D721Med (cell line): ENCODE measurements at regions not wholly inside any gene's neighbourhood (a gene's known extent, or its start where the extent isn't known, plus 50 kb on each side); places are given as distances from the start of the nearest gene placed in this dataset.

Source experiments
- DNase-seq: peaks from one replicate; pipeline ENCODE4 v3.0.0; 2011; ENCODE audit warnings: low spot score; ENCODE audit not compliant: insufficient read length
- FAIRE-seq: peaks from 2 replicates; lab custom pipeline; 2011; peaks lifted over from hg19 to GRCh38; lab: Jason Lieb, UNC
- TF ChIP-seq, protein P1 (sequence below): IDR thresholded peaks from 2 replicates; pipeline ENCODE4 v1.5.1; 2012; ENCODE audit warnings: mild to moderate bottlenecking, control low read depth; ENCODE audit not compliant: insufficient read depth; ENCODE audit errors: missing control alignments

DNA sequence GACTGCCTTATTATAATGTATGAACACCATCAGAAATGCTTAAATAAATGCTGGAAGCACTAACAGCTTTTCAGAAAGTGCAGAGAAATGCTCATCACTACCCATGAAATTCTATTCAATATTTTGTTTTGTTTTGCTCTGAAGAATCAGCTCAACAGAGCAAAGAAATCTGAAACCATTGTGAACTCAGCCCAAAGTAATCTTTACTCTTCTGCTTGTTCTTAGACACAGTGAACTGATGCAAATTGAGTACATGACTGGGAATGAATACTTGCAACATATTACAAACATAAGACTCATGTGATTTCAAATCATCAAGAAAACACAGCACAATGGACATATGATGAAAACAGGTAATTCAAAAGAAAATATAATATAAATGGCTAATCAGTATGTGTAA is 404.6 kb upstream of the OPRM1 start:
- no peak for DNase-seq
- FAIRE-seq: no peak
- TF ChIP-seq, protein P1, sequence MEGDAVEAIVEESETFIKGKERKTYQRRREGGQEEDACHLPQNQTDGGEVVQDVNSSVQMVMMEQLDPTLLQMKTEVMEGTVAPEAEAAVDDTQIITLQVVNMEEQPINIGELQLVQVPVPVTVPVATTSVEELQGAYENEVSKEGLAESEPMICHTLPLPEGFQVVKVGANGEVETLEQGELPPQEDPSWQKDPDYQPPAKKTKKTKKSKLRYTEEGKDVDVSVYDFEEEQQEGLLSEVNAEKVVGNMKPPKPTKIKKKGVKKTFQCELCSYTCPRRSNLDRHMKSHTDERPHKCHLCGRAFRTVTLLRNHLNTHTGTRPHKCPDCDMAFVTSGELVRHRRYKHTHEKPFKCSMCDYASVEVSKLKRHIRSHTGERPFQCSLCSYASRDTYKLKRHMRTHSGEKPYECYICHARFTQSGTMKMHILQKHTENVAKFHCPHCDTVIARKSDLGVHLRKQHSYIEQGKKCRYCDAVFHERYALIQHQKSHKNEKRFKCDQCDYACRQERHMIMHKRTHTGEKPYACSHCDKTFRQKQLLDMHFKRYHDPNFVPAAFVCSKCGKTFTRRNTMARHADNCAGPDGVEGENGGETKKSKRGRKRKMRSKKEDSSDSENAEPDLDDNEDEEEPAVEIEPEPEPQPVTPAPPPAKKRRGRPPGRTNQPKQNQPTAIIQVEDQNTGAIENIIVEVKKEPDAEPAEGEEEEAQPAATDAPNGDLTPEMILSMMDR: no peak

DNA sequence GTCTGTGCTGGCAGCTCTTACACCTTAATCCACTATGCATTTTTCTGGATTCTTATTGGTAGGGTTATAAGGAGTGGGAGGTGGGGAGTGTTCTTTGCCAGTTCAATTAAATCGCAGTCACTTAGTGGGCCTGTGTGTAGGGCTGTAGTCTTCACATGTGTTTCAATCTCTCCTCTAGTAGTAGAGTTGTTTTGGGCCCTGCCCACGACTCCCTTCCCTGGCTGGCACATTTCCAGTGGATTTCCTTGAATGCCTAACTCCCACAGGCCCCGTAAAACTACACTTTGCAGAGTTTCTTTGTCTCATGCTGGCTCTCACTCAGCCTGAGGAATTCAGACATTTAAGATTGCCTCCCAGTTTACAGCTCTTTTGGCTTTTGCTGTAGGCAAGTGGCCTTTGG is 414.0 kb upstream of the OPRM1 start:
- DNase-seq (no peak), FAIRE-seq (no peak)
- TF ChIP-seq, protein P1: no peak

DNA sequence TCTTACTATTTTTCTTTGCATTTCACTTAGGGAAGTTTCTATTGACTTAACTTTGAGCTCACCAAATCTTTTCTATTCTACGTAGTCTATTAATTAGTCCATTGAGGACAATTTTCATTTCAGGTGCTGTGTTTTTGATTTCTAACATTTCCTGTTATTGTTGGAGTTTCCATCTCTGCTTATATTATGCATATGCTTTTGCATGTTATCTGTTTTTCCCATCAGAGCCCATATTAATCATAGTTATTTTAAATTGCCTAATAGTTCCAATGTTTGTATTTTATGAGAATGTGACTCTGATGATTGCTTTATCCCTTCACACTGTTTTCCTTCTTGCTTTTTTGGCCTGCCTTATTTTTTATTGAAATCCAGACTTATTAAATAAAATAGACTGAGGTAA is 414.5 kb upstream of the OPRM1 start:
- TF ChIP-seq, protein P1: no peak
- DNase-seq (no peak), FAIRE-seq (no peak)

DNA sequence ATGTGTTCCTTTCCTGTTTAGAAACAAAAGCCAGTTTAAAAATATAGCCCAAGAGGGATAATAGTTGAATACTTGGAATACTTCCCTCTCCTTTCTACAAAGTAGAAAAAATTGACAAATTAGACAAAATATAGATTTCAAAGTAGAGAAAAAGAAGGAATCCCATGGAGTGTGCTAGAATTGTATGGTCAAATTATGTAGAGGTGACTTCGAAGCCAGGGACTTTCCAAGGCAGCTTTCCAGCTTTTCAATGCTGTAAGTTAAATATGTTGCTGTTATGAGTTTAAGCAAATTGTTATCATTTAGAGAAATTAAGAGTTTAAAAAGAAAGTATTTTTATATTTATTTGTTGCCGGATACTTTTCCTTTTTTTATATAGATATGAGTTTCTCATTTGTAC is 415.5 kb upstream of the OPRM1 start:
- TF ChIP-seq, protein P1: no peak
- FAIRE-seq: no peak
- DNase-seq: no peak

DNA sequence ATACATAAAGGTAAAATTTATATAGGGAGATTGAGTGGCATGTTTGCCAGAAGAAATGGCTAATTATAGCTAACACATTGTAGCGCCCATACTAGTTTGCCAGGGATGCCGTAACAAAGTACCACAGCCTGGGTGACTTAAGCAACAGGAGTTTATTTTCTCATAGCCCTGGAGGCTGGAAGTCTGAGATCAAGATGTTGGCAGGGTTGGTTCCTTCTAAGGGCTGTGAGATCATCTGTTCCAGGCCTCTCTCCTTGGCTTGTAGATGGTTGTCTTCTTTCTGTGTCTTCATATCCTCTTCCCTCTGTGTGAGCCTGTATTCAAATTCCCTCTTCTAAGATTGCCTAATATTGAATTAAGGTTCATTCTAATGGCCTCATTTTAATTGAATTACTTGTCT is 417.5 kb upstream of the OPRM1 start:
- TF ChIP-seq, protein P1: no peak
- no peak for DNase-seq
- FAIRE-seq: no peak

DNA sequence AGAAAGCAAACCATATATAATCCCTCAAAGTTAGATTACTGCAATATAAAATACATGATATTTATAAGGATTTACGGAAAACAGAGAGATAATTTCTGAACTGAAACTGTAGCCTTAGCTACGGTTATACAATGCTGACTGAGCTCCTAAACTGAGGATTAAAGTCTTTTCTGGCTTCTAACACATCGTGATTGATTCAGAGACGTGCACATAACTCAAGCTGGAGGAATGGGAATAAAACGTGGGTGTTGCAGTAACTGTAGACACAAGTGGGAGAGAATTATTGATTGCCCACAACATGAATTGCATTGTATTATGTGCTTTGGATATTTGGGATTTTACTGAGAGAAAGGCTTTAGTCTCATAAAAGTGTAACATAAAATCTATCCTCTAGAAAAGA is 418.0 kb upstream of the OPRM1 start:
- TF ChIP-seq, protein P1: no peak
- FAIRE-seq: no peak
- no peak for DNase-seq

DNA sequence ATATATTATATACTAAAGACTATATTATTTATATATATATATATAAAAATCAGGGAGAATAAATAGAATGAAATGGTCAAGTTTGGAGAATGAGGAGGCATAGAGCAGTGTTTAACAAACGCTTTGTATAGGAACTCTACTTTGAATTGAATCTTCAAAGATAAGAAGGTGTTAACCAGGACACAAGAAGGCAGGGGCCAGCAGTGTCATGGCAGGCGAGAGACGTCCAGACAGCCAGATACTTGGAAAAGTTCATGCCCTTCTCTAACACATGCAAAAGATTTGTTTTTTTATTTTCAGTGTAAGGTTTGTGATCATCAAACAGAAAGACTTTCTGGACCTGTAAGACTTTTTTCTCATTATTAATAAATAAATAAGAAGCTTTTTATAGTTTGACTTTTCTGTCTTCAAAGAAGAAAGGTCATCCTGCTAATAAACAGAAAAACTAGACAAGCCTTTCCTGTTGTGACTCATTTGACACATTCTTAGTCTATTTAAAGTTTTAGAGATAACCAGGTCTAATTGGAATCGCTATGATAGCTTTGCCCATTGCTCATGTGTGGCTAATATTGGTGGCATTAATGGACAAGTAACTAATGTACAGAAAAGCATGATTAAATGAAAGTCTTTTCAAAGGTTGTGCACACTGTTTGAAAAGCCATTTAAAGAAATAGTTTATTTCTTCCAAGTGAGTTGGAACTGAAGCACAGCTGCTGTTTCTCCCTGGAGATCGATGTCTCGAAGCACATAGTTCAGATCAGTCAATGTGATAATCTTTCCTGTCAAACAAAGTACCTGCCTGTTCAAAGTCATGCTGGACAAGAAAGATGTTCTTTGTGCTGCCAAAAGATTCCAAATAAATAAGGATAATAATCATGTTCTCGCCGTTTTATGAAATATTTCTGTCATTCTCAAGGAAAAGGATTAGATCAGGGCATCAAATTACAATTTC is 420.4 kb upstream of the OPRM1 start:
- TF ChIP-seq, protein P1: no peak
- no peak for DNase-seq
- FAIRE-seq: no peak
